ENCODE measurements at regions not wholly inside any gene's neighbourhood (a gene's known extent, or its start where the extent isn't known, plus 50 kb on each side); places are given as distances from the start of the nearest gene placed in this dataset.

DNA sequence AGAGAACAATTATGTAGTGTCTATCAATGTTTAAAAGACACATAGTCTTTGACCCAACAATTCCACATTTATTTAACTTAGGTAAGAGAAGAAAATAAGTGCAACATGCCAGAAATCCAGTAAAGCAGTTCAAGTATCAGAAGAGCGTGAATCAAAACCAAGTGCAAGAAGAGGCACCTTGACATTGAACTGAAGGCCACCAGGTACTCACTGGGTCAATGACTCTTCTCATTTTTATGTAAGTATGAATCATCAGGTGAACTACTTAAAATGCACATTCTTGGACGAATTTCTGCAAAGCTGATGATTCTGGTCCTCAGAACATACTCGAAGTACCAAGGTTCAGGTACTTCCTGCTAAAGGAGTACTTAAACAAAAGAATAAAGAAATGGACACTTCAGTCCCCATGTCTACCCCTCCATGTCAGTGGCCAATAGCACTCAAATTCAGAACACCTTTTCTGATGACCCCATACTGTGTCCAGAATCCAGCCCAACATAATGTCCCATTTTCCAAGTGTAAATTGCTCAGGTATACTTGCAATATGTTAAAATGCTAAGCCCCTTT is 481.9 kb downstream of the GJA1 start:
- Histone ChIP-seq H3K4me1 (no peaks in the 10 kb centered on the region), H3K36me3 (no peaks in the 10 kb centered on the region), H3K27ac (no peak overlapping the region), H3K4me3 (no peak overlapping the region), H3K9me3 (no peaks in the 10 kb centered on the region), H3K27me3 (no peaks in the 10 kb centered on the region)
- TF ChIP-seq, protein P1, sequence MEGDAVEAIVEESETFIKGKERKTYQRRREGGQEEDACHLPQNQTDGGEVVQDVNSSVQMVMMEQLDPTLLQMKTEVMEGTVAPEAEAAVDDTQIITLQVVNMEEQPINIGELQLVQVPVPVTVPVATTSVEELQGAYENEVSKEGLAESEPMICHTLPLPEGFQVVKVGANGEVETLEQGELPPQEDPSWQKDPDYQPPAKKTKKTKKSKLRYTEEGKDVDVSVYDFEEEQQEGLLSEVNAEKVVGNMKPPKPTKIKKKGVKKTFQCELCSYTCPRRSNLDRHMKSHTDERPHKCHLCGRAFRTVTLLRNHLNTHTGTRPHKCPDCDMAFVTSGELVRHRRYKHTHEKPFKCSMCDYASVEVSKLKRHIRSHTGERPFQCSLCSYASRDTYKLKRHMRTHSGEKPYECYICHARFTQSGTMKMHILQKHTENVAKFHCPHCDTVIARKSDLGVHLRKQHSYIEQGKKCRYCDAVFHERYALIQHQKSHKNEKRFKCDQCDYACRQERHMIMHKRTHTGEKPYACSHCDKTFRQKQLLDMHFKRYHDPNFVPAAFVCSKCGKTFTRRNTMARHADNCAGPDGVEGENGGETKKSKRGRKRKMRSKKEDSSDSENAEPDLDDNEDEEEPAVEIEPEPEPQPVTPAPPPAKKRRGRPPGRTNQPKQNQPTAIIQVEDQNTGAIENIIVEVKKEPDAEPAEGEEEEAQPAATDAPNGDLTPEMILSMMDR (IDR thresholded peaks at IDR 0.05), result no peak
- TF ChIP-seq POLR2A (IDR thresholded peaks at IDR 0.05), result no peak
- no peak for TF ChIP-seq POLR2AphosphoS5 (IDR thresholded peaks at IDR 0.05; ENCODE audit: insufficient read depth in 1 of 2, low read depth in 1 of 2)
- DNase-seq (ENCODE audit: extremely low spot score in 2 of 2), result no peak
- intact Hi-C loops (cut with DNase I), result no loop called here

DNA sequence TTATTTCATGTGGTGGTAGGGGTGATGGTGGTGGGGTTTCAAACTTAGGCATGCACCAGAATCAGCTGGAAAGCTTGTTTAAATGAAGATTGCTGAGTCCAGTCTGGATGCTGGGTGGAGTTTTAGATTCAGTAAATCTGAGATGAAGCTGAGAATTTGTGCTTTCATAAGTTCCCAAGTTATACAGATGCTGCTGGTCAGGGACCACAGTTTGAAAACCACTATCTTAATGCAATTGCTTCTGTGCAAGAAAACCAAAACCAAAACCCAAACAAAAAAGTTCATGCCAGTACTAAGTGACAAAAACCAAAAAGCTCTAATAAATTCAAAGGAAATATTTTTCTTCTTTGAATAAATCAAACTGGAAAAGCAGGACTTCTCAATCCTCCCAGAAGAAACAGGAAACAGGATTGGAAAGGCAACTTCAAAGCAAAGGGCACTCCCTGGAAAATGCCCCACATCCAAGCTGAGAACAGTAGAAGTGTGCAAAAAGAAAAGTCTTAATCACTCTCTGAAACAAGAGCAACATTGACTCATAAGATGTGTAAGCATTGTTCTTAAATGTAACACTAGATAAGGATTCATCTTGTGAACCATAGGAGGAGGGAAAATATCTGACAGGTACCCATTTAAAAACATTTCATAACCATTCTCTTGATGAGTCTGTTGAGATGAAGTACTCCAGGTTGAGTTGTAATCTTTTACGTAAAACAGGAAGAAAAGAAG is 481.5 kb upstream of the HSF2 start:
- TF ChIP-seq, protein P1 (IDR thresholded peaks at IDR 0.05), result no peak
- peak in 1 of 2 donors; percentile 66 for TF ChIP-seq POLR2AphosphoS5 (IDR thresholded peaks at IDR 0.05; ENCODE audit: insufficient read depth in 1 of 2, low read depth in 1 of 2)
- DNase-seq (ENCODE audit: extremely low spot score in 2 of 2), result no peak

DNA sequence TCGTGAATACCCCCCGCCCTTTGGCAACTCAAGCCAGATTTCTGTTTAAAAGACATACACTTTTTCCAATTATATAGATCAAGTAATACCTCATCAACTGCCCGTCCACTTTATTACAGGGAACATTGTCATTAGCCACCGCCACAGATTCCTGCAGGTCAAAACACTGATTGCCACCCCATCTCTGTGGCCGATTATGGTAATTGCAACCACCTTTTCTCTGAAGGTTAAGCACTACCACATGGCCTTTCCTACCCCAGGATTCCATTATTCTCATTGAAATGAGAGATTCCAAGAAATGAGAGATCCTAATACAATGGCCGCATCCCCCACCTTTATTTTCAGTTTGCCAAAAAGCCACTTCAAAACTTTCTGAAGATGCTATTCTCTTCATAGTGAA is 478.8 kb upstream of the HSF2 start:
- no peaks in the 10 kb centered on the region for H3K9me3 ChIP-seq
- H3K27ac ChIP-seq, result no peak overlapping the region
- H3K36me3 ChIP-seq, result no peaks in the 10 kb centered on the region
- H3K4me3 ChIP-seq, result no peak overlapping the region
- TF ChIP-seq, protein P1 (IDR thresholded peaks at IDR 0.05), result no peak
- TF ChIP-seq POLR2AphosphoS5 (IDR thresholded peaks at IDR 0.05; ENCODE audit: insufficient read depth in 1 of 2, low read depth in 1 of 2) (no peak), POLR2A (IDR thresholded peaks at IDR 0.05) (no peak)
- H3K27me3 ChIP-seq, result no peaks in the 10 kb centered on the region
- intact Hi-C loops (cut with DNase I), result no loop called here
- DNase-seq (ENCODE audit: extremely low spot score in 2 of 2), result no peak
- no peaks in the 10 kb centered on the region for H3K4me1 ChIP-seq

More for the DNA sequence above, 481.5 kb upstream of the HSF2 start:
- no peaks in the 10 kb centered on the region for H3K27me3 ChIP-seq
- H3K4me3 ChIP-seq, result no peak overlapping the region
- intact Hi-C loops (cut with DNase I), result no loop called here
- H3K4me1 ChIP-seq, result no peaks in the 10 kb centered on the region
- no peak overlapping the region for H3K27ac ChIP-seq
- no peaks in the 10 kb centered on the region for H3K9me3 ChIP-seq
- no peaks in the 10 kb centered on the region for H3K36me3 ChIP-seq

- DNase-seq (ENCODE audit: extremely low spot score in 2 of 2), result no peak
- no peaks in the 10 kb centered on the region for H3K9me3 ChIP-seq
- intact Hi-C loops (cut with DNase I), result no loop called here
- no peaks in the 10 kb centered on the region for H3K36me3 ChIP-seq
- TF ChIP-seq POLR2A (IDR thresholded peaks at IDR 0.05), result no peak
- TF ChIP-seq, protein P1 (IDR thresholded peaks at IDR 0.05), result no peak
- TF ChIP-seq POLR2AphosphoS5 (IDR thresholded peaks at IDR 0.05; ENCODE audit: insufficient read depth in 1 of 2, low read depth in 1 of 2), result no peak
- H3K27ac ChIP-seq, result no peak overlapping the region
- no peaks in the 10 kb centered on the region for H3K4me1 ChIP-seq
- no peaks in the 10 kb centered on the region for H3K27me3 ChIP-seq
- H3K4me3 ChIP-seq, result no peak overlapping the region
Measured at GRCh38 chr6:121925024-121925423, 474.4 kb upstream of the HSF2 start.

All from vagina (tissue), 2 donors.